Urothelium cell line (cell line): ENCODE measurements at regions not wholly inside any gene's neighbourhood (a gene's known extent, or its start where the extent isn't known, plus 50 kb on each side); places are given as distances from the start of the nearest gene placed in this dataset.

ENCODE experiments used
- DNase-seq: peaks from one replicate; pipeline ENCODE4 v3.0.0; 2011; ENCODE audit warnings: low spot score, mixed read lengths
- FAIRE-seq: peaks from 2 replicates; lab custom pipeline; 2011; peaks lifted over from hg19 to GRCh38; lab: Jason Lieb, UNC

- DNase-seq, result no peak
- no peak for FAIRE-seq
Measured at GRCh38 chr5:103356350-103357091, 98.0 kb downstream of the MACIR start.

GRCh38 chr5:103355579-103355978 lies 97.0 kb downstream of the MACIR start:
- no peak for FAIRE-seq
- no peak for DNase-seq

DNA sequence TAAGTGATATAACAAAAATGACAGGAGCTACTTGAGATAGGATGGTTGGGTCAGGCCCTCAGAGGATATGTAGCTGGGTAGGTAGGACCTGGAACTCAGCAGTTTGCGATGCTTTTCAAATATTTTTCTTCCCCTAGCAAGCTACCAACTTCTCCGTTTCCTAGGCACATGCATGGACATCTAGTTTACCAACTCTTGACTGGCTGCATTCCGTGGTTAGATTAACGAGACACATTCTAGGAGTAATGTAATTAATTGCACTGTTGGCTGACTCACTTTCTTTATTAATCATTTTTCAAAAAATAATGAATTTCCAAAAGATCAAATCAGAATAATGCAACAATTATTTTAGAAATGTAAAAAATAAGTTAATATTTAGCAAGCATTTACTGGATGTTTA lies 95.9 kb downstream of the MACIR start:
- no peak for DNase-seq
- FAIRE-seq, result no peak

DNA sequence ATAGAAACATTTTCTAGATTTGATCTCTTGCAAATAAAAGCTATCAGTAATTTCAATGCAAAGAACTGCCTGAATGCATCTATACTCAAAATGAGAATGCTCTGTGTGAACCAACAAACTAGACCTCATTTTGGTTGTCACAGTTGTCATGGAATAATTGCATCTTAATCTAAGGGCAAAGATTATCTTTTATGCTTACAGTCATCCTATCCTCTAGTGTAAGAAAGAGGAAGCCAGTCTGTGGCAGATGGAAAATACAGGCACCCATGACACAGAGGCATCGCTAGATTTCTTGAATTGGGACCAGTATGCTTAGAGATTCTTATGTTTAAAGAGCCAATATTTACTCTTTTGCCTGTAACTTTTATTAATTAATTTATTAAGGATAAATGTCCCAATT lies 95.0 kb downstream of the MACIR start:
- DNase-seq (no peak), FAIRE-seq (no peak)

DNA sequence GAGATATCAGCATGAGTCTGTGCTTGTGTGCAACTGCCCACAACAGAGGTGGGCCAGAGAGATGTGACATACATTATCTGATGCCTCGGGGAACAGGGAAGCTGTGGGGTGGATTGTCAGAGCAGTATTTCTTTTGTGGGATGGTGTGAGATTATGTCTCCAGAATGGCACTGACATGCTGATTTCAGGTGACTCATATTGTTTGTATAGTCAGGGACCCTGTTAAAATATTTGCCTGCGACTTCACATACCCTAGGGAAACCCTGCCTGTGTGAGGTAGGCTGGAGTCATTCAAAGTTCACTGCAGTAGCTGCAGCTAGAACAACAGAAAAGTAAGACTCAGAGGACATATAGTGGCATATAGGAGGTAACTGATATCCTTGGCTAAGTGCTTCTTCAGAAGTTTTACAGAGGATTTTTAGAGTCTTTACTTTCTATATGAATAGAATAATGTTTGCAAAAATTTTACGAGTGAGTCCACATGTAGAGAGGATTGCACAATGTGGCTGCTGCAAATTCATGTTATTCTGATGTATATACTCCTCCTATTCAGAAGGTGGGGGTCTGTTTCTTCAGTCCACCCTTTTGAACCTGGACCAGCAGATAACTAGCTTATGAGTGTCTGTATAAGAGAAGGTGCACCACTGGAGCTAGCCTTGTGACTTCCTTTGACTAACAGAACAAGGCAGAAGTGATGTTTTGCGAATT lies 89.3 kb downstream of the MACIR start:
- FAIRE-seq, result no peak

DNA sequence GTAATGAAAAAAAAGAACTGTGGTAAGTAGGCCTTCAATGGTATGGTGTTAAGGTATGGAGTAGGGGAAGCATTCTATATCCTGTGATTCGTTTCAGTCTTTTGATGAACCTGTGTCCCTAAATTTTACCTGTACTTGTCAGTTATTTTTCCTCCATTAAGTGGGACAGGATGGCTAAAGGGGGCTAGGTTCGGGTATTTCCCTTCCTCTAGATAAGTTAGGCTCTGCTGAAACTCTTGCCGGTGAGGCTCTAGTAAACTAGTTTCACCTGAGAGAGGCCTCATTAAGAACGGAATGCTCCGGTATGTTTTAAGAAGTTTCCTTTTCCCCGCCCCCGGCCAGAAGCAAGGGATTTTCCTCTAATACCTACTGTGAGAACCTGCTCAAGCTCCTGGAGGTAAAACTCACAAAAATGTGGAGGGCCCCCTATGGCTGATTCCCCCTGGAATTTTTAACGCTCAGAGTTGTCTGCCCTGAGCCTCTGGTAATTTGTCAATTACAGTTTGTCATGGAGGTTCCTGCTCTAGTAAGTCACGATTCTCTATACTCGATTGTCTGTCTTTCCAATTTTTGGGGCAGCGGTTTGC lies 87.7 kb downstream of the MACIR start:
- FAIRE-seq, result no peak
- no peak for DNase-seq

More for the DNA sequence above, 89.3 kb downstream of the MACIR start:
- DNase-seq, result no peak

GRCh38 chr5:103345461-103345860 lies 86.9 kb downstream of the MACIR start:
- FAIRE-seq, result no peak

DNA sequence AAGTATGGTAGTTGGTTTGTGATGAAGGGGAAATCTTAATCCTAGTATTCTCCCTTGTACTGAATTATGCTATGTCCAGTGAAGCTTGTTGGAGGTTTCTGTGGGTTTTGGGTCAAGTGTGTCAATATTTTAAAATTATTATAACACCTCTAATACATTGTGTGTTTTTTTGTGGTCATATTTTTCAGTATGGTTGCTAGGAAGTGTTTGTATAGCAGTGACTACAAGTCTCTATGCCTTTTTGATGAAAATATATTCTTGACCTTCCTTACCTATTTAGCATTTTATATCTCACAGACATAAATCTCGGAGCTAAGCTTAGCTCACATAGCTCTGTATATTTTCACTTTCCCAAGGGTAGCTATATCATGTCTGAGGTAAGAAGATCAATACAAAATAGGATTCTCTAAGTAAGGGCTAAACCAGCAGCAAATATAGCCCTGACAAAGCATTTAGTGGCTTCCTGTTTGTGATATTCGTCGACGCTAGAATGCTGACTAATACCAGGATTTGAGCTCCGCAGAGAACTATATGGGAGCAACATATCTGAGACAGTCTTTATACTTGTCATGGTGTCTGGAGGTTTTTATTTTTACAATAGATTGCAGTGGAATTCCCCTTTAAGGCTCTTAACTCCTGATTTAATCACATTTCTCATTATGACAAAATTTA lies 82.3 kb downstream of the MACIR start:
- DNase-seq (no peak), FAIRE-seq (no peak)

More at GRCh38 chr5:103345461-103345860, 86.9 kb downstream of the MACIR start:
- DNase-seq, result no peak

GRCh38 chr5:103340132-103340531 lies 81.6 kb downstream of the MACIR start:
- DNase-seq (no peak), FAIRE-seq (no peak)

- DNase-seq (no peak), FAIRE-seq (no peak)
Measured at GRCh38 chr5:103336941-103337340, 78.4 kb downstream of the MACIR start.

GRCh38 chr5:103333376-103333775 lies 74.8 kb downstream of the MACIR start:
- DNase-seq (no peak), FAIRE-seq (no peak)

- DNase-seq, result no peak
Measured at GRCh38 chr5:103330875-103331274, 72.3 kb downstream of the MACIR start.

More at GRCh38 chr5:103330875-103331274, 72.3 kb downstream of the MACIR start:
- no peak for FAIRE-seq
